ENCODE measurements at regions not wholly inside any gene's neighbourhood (a gene's known extent, or its start where the extent isn't known, plus 50 kb on each side); places are given as distances from the start of the nearest gene placed in this dataset.

DNA sequence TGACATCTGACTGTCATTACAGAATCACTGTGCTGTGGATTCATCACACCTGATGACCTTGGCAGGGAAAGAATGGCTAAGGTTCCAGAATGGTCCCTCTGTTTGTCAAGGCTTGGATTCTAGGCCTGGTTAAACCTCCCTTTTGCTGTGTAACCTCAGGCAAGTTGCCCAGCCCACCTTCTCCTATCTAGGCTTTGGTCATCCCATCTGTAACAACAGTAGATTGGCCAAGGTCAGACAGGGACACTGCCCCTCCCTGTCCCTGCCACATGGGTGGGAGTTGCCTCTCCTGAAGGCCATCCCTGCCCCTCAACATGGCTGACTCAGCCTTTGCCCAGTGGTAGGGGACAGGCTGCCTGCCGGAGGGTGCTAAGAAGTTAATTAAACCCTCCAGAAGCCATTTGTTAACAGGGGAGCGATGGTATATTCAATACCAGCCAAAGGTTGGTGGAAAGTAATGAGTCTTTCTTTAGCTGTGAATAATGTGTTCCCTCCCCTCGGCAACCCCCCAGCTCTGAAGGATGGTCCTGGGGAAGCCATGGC is 149.8 kb upstream of the PCBD1 start:
- DNase-seq (ENCODE audit: low read depth), result no peak
- TF ChIP-seq CTCF (conservative IDR thresholded peaks at IDR 0.05; ENCODE audit: low read depth, low read length), result no peak
- no peak overlapping the region for H3K4me3 ChIP-seq (ENCODE audit: low read length)

DNA sequence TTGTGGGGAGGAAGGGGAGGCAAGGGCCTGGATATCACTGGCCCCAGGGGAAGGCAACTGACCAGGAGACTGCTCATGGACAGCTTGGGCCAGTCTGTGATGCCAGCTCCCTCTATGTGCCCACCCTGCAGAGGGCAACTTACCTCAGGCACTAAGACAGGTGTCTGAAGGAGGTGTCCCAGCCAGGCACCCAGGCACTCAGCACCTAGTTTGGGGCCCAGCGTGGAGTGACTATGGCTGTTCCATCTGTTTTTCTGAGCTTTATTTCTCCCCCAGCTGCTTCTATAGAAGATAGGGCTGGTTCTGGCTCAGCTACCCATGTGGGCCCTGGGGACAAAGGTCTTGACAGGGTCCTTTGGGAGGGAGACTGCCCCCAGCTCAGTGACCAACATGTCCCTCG is 150.6 kb upstream of the PCBD1 start:
- no peak for DNase-seq (ENCODE audit: low read depth)
- H3K4me3 ChIP-seq (ENCODE audit: low read length), result no peak overlapping the region

DNA sequence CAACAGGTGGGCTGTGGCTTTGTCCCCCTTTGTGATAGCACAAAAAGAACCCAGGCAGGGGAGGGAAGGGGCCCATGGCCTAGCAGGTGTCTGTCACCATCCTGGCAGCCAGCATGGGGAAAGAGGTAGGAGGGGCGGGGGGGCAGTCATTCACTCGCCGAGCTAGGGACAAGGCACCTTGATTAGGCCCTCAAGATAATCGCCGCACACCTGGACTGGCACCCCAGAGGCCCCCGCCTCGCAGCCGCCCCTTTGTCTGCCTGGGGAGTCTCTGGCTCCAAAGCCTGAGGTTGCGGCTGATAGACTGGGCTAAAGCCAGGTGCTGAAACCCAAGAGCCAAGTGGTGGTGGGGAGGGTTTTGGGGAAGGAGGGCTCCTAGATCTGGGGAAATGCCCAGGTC is 151.2 kb upstream of the PCBD1 start:
- DNase-seq (ENCODE audit: low read depth), result no peak
- H3K4me3 ChIP-seq (ENCODE audit: low read length), result no peak overlapping the region
- no peak for TF ChIP-seq CTCF (conservative IDR thresholded peaks at IDR 0.05; ENCODE audit: low read depth, low read length)

More for the DNA sequence above, 150.6 kb upstream of the PCBD1 start:
- no peak for TF ChIP-seq CTCF (conservative IDR thresholded peaks at IDR 0.05; ENCODE audit: low read depth, low read length)

DNA sequence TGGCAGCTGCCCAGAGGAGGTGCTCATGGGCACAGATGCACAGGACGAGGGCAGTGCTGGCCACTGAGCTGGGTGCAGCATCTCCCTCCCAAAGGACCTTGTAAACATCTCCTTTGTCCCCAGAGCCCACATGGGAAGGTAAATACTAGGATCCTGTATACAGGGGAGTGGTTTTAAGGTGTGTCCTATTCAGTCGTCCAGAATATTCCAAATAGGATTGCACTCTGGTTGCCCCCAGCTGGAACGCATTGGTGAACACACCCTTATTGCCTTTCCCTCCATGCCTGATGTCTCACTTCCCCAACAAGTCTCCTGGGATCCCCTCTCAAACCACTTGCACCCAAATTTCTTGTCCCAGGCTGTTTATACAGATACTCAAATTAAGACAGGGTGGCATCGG is 152.0 kb upstream of the PCBD1 start:
- no peak for TF ChIP-seq CTCF (conservative IDR thresholded peaks at IDR 0.05; ENCODE audit: low read depth, low read length)
- DNase-seq (ENCODE audit: low read depth), result no peak
- H3K4me3 ChIP-seq (ENCODE audit: low read length), result no peak overlapping the region

DNA sequence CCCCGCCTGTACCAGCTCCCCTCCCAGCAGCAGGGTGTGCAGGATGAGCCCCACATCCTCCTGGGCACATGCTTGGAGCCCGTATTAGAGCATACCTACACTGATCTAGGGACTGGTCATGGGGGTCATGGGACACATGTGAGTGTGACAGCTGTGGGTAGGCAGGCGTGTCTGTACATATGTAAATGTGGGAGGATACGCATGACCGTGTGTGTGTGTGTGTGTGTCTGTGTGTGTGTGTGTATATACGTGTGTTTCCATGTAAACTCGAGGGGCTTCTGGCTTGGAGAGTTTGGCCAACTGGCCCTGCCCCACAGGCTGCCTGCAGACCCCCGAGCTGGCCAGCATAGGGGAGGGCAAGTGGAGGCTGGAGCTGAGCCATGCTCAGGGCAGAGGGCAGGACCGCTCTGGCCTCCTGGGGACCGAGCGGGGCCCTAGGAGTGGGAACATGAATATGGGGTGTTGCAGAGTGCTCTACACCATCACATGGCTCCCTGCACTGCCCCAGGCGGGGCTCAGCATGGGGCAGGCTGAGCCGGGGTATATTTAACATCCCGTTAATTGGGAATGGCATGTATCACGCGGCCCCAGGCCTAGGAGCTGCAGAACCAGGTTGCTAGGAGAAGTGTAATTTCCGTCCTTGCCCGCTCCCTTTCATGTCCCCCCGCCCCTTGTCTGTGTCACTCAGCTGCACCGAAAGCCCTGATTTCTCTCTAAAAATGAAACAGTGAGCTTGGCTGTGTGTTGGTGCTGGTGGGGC is 152.7 kb upstream of the PCBD1 start:
- DNase-seq (ENCODE audit: low read depth), result no peak
- H3K4me3 ChIP-seq (ENCODE audit: low read length), result no peak overlapping the region
- TF ChIP-seq CTCF (conservative IDR thresholded peaks at IDR 0.05; ENCODE audit: low read depth, low read length), result no peak

- H3K4me3 ChIP-seq (ENCODE audit: low read length), result no peak overlapping the region
- no peak for TF ChIP-seq CTCF (conservative IDR thresholded peaks at IDR 0.05; ENCODE audit: low read depth, low read length)
- no peak for DNase-seq (ENCODE audit: low read depth)
Observed at GRCh38 chr10:71042216-71042615, 153.9 kb upstream of the PCBD1 start.

GRCh38 chr10:71042699-71043098 is 154.3 kb upstream of the PCBD1 start:
- no peak overlapping the region for H3K4me3 ChIP-seq (ENCODE audit: low read length)
- TF ChIP-seq CTCF (conservative IDR thresholded peaks at IDR 0.05; ENCODE audit: low read depth, low read length), result no peak
- no peak for DNase-seq (ENCODE audit: low read depth)

Measured in retinal pigment epithelial cell (primary cell).